Stimulated activated CD4-positive, alpha-beta T cell treated with anti-CD3 and anti-CD28 coated beads, TNF-alpha, amount 100 ng/mL, for 48 hours (primary cell): ENCODE measurements at regions not wholly inside any gene's neighbourhood (a gene's known extent, or its start where the extent isn't known, plus 50 kb on each side); places are given as distances from the start of the nearest gene placed in this dataset.

Experiments used
- DNase-seq, 3 donors: peaks; one replicate each; pipeline ENCODE4 v3.0.0-alpha.2; 2020; ENCODE audit warnings: low read depth in 3 of 3

- no peak for DNase-seq
Measured at GRCh38 chr2:217163987-217164386, 304.1 kb upstream of the TNP1 start.

- peak in 1 of 3 donors; percentile 1 for DNase-seq
Measured at GRCh38 chr2:217162533-217162932, 302.7 kb upstream of the TNP1 start.

GRCh38 chr2:217160978-217161973 lies 301.4 kb upstream of the TNP1 start:
- no peak for DNase-seq

GRCh38 chr2:217160103-217160743 lies 300.4 kb upstream of the TNP1 start:
- DNase-seq, result no peak

GRCh38 chr2:217158928-217159327 lies 299.1 kb upstream of the TNP1 start:
- DNase-seq, result no peak

- no peak for DNase-seq
Measured at GRCh38 chr2:217157581-217157980, 297.7 kb upstream of the TNP1 start.

- DNase-seq, result no peak
Measured at GRCh38 chr2:217156801-217157200, 296.9 kb upstream of the TNP1 start.

- DNase-seq, result no peak
Measured at GRCh38 chr2:217154923-217155322, 295.1 kb upstream of the TNP1 start.

DNA sequence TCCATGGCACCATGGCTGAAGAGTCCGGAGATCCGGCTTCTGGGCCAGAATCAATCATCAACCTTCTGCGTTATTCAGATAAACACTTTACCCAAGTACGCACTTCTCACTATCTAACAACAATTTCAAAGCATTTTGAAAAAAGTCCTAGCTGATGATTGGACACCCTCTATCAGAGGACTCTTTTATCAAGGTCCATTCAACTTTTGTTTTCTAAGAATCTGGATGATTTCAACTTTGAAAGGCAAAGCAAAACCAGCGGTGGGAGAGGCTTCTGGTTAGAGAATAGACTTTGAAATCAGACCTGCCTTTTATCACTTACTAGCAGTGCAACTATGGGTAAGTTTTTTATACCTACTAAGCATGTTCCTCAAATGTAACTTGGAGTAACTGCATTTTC lies 293.6 kb upstream of the TNP1 start:
- no peak for DNase-seq

- no peak for DNase-seq
Measured at GRCh38 chr2:217152831-217153230, 293.0 kb upstream of the TNP1 start.

GRCh38 chr2:217151509-217152206 lies 291.8 kb upstream of the TNP1 start:
- DNase-seq, result no peak

- no peak for DNase-seq
Measured at GRCh38 chr2:217150236-217150635, 290.4 kb upstream of the TNP1 start.

DNA sequence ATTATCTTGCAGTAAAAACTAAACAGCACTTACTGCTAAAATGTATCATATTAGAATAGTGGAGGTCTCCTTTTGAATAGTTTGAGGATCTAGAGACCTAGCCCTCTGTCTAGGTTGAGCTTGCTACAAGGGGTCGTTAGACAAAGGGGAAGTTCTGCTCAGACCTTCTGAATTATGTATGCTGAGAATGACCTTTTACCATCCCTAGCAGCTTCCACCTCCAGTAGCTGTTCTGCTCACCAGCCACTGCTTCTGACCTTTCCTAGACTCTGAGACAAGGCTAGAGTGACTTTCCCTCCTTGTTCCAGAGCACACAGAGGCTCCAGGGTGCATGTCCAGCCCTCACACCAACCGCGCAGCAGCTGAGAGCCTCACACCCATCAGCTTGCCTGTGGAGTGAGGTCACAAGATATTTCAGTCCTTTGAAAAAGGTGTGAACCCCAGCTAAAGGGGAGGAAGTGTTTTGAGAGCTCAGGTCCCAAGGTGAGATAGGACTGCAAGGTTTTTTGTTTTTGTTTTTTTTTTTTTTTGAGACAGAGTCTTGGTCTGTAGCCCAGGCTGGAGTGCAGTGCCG lies 289.3 kb upstream of the TNP1 start:
- DNase-seq, result no peak

DNA sequence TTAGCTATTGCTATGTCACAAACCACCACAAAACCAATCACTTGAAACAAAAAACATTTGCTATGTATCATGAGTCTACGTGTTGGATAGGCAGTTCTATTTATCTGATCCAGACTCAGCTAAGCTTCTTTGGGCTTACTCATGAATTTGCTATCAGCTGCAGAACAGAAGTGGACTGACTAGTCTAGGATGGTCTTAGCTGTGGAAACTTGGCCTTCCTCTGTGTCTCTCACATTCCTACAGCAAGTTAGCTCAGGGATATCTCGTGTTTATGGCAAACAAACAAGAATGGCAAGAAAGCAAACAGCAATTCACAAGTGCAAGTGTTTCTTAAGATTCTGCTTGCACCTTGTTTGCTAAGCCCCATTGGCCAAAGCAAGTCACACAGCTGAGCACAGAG lies 288.0 kb upstream of the TNP1 start:
- no peak for DNase-seq

GRCh38 chr2:217146956-217147355 lies 287.1 kb upstream of the TNP1 start:
- no peak for DNase-seq

GRCh38 chr2:217142649-217143266 lies 282.9 kb upstream of the TNP1 start:
- DNase-seq, result peak in 2 of 3 donors; percentile 5 to 8

GRCh38 chr2:217138284-217138683 lies 278.4 kb upstream of the TNP1 start:
- DNase-seq, result no peak

DNA sequence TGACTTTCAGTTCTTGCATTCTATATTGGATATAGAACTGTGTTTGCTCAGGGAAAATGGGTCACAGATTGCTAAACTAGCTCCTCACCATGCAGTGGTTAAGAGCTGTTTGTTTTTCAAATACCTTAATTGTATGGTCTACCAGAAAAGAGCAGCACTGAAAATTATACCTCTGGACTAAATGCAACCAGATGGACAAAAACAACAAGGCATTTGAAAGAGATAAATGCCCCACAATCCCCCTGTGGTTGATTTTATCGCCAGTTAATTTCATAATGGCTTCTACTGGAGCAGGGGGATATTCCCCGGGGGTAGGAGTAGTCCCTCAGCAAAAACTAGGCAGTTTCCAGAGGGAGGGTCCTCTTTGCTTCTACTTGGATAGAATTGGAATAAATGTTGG lies 267.9 kb upstream of the TNP1 start:
- DNase-seq, result no peak

- no peak for DNase-seq
Measured at GRCh38 chr2:217125014-217125413, 265.1 kb upstream of the TNP1 start.

DNA sequence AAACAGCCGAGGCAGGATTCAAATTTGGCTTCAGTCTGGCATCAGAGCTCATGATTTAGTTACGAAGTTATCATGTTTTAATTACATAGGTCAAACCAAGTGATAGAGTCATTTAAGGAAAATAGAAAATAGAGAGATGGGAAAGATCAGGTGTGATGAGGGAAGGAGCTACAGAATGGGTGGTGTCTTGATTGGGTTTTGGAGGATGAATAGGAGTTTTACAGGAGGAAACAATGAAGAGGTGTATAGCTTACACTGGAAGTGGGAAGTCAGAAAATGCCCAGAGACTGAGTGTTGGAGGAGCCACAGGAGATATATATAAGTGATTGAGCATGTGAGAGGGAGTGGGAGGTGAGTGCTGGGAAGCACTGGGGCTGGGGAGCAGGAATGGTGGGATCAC lies 264.2 kb upstream of the TNP1 start:
- no peak for DNase-seq

DNA sequence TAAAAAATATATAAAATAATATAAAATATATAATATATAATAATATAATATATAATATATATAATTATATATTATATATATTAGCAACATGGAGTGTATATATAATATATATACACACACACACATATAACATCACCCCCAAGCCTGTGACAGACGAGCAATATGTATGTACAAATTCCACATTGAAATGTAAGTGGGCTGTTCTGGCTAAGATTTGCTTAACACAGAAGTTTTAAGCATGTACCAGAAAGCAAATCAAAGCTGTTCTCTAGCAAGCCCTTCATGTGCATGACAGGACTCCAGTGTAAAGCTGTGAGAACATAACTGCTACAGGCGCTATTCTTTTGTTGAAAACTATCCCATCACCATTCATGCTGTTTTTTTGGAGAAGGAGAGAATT lies 261.7 kb upstream of the TNP1 start:
- no peak for DNase-seq

- DNase-seq, result no peak
Measured at GRCh38 chr2:217120429-217120828, 260.6 kb upstream of the TNP1 start.
